GM12878 (cell line): ENCODE measurements at regions not wholly inside any gene's neighbourhood (a gene's known extent, or its start where the extent isn't known, plus 50 kb on each side); places are given as distances from the start of the nearest gene placed in this dataset.

Experiments used
- ATAC-seq: fragments of 200-7000 bp; cut with Tn5 transposase; 3 replicates; pipeline ENCODE4 v1.9.1; 2020; ENCODE audit warnings: mild to moderate bottlenecking, moderate library complexity
- BruUV-seq: library from RNA; stranded (reverse); fragments of 400-500 nt; replicated peaks from 2 replicates; lab custom pipeline; 2021; lab: Mats Ljungman, UMichigan
- CTCF ChIA-PET: fragments of 300-600 bp; sonication (Branson Sonifier 250); formaldehyde crosslinking; extraction: SDS; loops from one replicate; lab custom pipeline; 2021; ENCODE audit warnings: inconsistent platforms; lab: Yijun Ruan, JAX
- POLR2A ChIA-PET: fragments of 350-600 bp; formaldehyde crosslinking; extraction: SDS; loops from one replicate; lab custom pipeline; 2021; ENCODE audit warnings: inconsistent platforms; lab: Charles Lee
- RAD21 ChIA-PET: fragments of 300-600 bp; sonication (Branson Sonifier 250); formaldehyde crosslinking; loops from one replicate; lab custom pipeline; 2023; ENCODE audit warnings: antibody characterized with exemption; ENCODE audit not compliant: unreplicated experiment; lab: Charles Lee
- SMC1A ChIA-PET: fragments of 300-600 bp; sonication (Branson Sonifier 250); formaldehyde crosslinking; loops from one replicate; lab custom pipeline; 2023; ENCODE audit not compliant: unreplicated experiment, uncharacterized antibody; lab: Charles Lee
- DNase-seq: peaks from one replicate; pipeline ENCODE4 v3.0.0-alpha.2; 2011; ENCODE audit warnings: low read depth, low spot score
- FAIRE-seq: peaks from 3 replicates; lab custom pipeline; 2011; peaks lifted over from hg19 to GRCh38; lab: Jason Lieb, UNC
- H2AFZ ChIP-seq: 2 replicates; pipeline ENCODE4 v1.6.0; 2011; ENCODE audit warnings: low read depth, low read length, control low read depth; ENCODE audit not compliant: control insufficient read depth
- H3K27ac ChIP-seq: 2 replicates; pipeline ENCODE4 v1.5.1; 2011; ENCODE audit warnings: control low read depth; ENCODE audit not compliant: control insufficient read depth, insufficient read depth
- H3K27me3 ChIP-seq, 2 experiments: replicated peaks in 1 of 2; 2 replicates each; pipeline versions ENCODE4 v1.6.0 to v1.6.1; 2011; ENCODE audit warnings: low read length in 1 of 2; ENCODE audit not compliant: control insufficient read depth in 2 of 2, insufficient read depth in 2 of 2
- H3K36me3 ChIP-seq, 2 experiments: 2 replicates each; pipeline ENCODE4 v1.5.1; 2011; ENCODE audit warnings: low read length in 1 of 2; ENCODE audit not compliant: control insufficient read depth in 2 of 2, insufficient read depth in 2 of 2
- H3K4me1 ChIP-seq: 2 replicates; pipeline ENCODE4 v1.6.1; 2011; ENCODE audit warnings: mild to moderate bottlenecking, low read length, moderate library complexity, mixed read lengths; ENCODE audit not compliant: control insufficient read depth, insufficient read depth
- H3K4me2 ChIP-seq: 2 replicates; pipeline ENCODE4 v1.6.0; 2011; ENCODE audit warnings: control low read depth; ENCODE audit not compliant: control insufficient read depth, insufficient read depth
- H3K4me3 ChIP-seq: fragments of 200-600 bp; sonication (generic); 2 replicates; pipeline ENCODE4 v1.5.1; 2016
- H3K79me2 ChIP-seq: 2 replicates; pipeline ENCODE4 v1.6.0; 2011; ENCODE audit warnings: low read length; ENCODE audit not compliant: control insufficient read depth, insufficient read depth
- H3K9ac ChIP-seq: 2 replicates; pipeline ENCODE4 v1.8.0; 2011; ENCODE audit warnings: low read length, control low read depth, mixed read lengths; ENCODE audit not compliant: control insufficient read depth, insufficient read depth
- H3K9me3 ChIP-seq: replicated peaks from 3 replicates; pipeline ENCODE4 v1.5.1; 2011; ENCODE audit warnings: mild to moderate bottlenecking, low read length; ENCODE audit not compliant: control insufficient read depth, insufficient read depth
- H4K20me1 ChIP-seq: 2 replicates; pipeline ENCODE4 v1.6.0; 2011; ENCODE audit not compliant: control insufficient read depth, insufficient read depth
- ATF7 ChIP-seq: fragments of 450-650 bp; IDR thresholded peaks from 2 replicates; pipeline ENCODE4 v1.6.1; 2016; ENCODE audit warnings: low read depth, mild to moderate bottlenecking
- CBX3 ChIP-seq: fragments of 200-600 bp; sonication (generic); IDR thresholded peaks from 2 replicates; pipeline ENCODE4 v1.6.1; 2016; ENCODE audit warnings: low read depth, borderline replicate concordance
- ESRRA ChIP-seq: IDR thresholded peaks from 2 replicates; pipeline ENCODE4 v1.6.1; 2012; ENCODE audit warnings: mild to moderate bottlenecking, low read length, improper control_type of control experiment
- MXI1 ChIP-seq: fragments of 150-350 bp; IDR thresholded peaks from 2 replicates; pipeline ENCODE4 v1.6.1; 2011; ENCODE audit warnings: low read depth, mild to moderate bottlenecking, inconsistent platforms, low read length, improper control_type of control experiment
- MYB ChIP-seq: fragments of 150-350 bp; IDR thresholded peaks from 2 replicates; pipeline ENCODE4 v1.6.1; 2014; ENCODE audit warnings: mild to moderate bottlenecking, low read depth, low read length, borderline replicate concordance
- PAX5 ChIP-seq: IDR thresholded peaks from 2 replicates; pipeline ENCODE4 v1.6.1; 2011; ENCODE audit warnings: low read depth, low read length, borderline replicate concordance
- RAD21 ChIP-seq: IDR thresholded peaks from 2 replicates; pipeline ENCODE4 v1.6.1; 2011; ENCODE audit warnings: mild to moderate bottlenecking, low read depth, low read length, moderate library complexity; ENCODE audit not compliant: insufficient read depth
- TBL1XR1 ChIP-seq: IDR thresholded peaks from 2 replicates; pipeline ENCODE4 v1.6.1; 2012; ENCODE audit warnings: low read depth, low read length, improper control_type of control experiment
- YBX1 ChIP-seq: fragments of 450-650 bp; IDR thresholded peaks from 2 replicates; pipeline ENCODE4 v1.6.1; 2016; ENCODE audit warnings: antibody characterized with exemption
- ZBTB33 ChIP-seq: fragments of 450-650 bp; IDR thresholded peaks from 2 replicates; pipeline ENCODE4 v1.6.1; 2017; ENCODE audit warnings: mild to moderate bottlenecking
- ZNF622 ChIP-seq: fragments of 450-650 bp; IDR thresholded peaks from 2 replicates; pipeline ENCODE4 v1.6.1; 2017; ENCODE audit warnings: mild to moderate bottlenecking, inconsistent platforms
- ZSCAN29 ChIP-seq: fragments of 450-650 bp; IDR thresholded peaks from 2 replicates; pipeline ENCODE4 v1.6.1; 2017; ENCODE audit warnings: mild to moderate bottlenecking, moderate library complexity
- WGBS: methylation state at CpG from one replicate; pipeline ENCODE4 v1.1.6; 2016; ENCODE audit warnings: low lambda C conversion rate; ENCODE audit not compliant: insufficient replicate concordance, insufficient coverage; ENCODE audit errors: missing lambda C conversion rate; 5-methylcytosine and 5-hydroxymethylcytosine counted together
- in situ Hi-C: fragments of 300-500 bp; cut with MboI; formaldehyde crosslinking; loops from 9 replicates; pipeline ENCODE4 v1.14.3; 2018; ENCODE audit warnings: mixed read lengths
- intact Hi-C: fragments of 100-400 bp; cut with micrococcal nuclease; formaldehyde crosslinking; loops from one replicate; pipeline ENCODE4 v1.14.2; 2022; ENCODE audit not compliant: unreplicated experiment
- TF ChIP-seq, protein P1 (sequence below): IDR thresholded peaks from 2 replicates; pipeline ENCODE4 v1.6.1; 2011; ENCODE audit warnings: borderline replicate concordance, low read depth, mild to moderate bottlenecking, moderate library complexity, low read length; ENCODE audit not compliant: insufficient read depth, poor library complexity, severe bottlenecking
- TF ChIP-seq, protein P2 (sequence below): fragments of 450-650 bp; formaldehyde crosslinking; IDR thresholded peaks from 2 replicates; pipeline ENCODE4 v1.5.0; 2022; ENCODE audit warnings: mild to moderate bottlenecking, missing genetic modification characterization

DNA sequence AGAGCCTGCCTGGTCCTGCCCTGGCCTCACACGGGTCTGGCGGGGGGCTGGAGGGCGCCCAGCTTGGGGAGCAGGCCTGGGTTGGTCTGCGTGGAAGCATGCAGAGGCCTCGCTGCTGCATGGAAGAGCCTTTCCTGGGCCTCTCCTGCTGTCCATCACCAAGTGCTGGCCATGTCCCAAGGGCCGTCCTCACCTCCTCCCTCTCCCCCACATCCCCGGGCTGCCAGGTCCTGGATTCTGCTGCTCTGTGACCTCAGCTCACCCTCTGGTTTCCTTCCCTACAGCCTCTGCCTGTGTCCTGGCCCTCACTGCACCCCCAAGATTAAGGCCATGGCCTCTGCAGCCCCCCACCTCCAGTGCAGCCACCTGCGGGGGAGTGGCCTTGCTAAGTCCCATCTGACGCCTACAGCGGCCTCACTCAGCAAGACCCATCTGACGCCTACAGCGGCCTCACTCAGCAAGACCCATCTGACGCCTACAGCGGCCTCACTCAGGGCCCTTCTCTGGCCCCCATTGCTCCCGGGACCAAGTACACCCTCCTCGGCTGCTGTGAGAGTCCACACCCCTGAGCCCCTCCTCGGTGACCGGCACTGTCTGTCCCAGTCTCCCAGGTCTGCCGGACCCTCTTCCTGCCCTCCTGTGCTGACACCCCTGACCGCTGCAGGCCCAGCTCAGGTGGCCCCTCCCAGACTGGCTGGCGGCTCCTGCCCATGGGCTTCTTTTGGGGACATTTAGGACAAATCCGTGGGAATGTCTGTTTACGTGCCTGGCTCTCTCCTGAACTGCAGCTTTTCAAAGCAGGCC, 119.5 kb upstream of the B3GAT1 start:
- SMC1A ChIA-PET: no interaction called here
- Histone ChIP-seq H3K4me3 (no peak overlapping the region), H2AFZ (no peak overlapping the region), H3K36me3 (no peaks in the 10 kb centered on the region), H3K79me2 (no peaks in the 10 kb centered on the region), H4K20me1 (no peaks in the 10 kb centered on the region; the same call in 1 of the 2 replicates), H3K4me1 (no peaks in the 10 kb centered on the region), H3K27me3 (peaks cover 0 to 2% of the 10 kb centered on the region in 2 experiments; a peak in 2 of 4 replicates), H3K9ac (no peak overlapping the region), H3K4me2 (no peak overlapping the region), H3K9me3 (no peaks in the 10 kb centered on the region), H3K27ac (no peak overlapping the region)
- intact Hi-C loops: no loop called here
- CTCF ChIA-PET: interaction anchor here (0.7 kb wide), 1 partner anchor 93 kb away, joined by 3 read pairs; no protein-coding TSS in a partner anchor
- BruUV-seq: no TSS peak
- ATAC-seq (no peak), DNase-seq (no peak), FAIRE-seq (no peak)
- POLR2A ChIA-PET: no interaction called here
- RAD21 ChIA-PET: no interaction called here
- 34% methylated on average over 21 of the region's 23 CpGs for WGBS
- in situ Hi-C loops: no loop called here
- TF ChIP-seq MXI1 (no peak), ZBTB33 (no peak), YBX1 (no peak), ZSCAN29 (no peak), ATF7 (no peak), PAX5 (no peak), CBX3 (no peak), TBL1XR1 (no peak), MYB (no peak), ESRRA (no peak), ZNF622 (no peak), RAD21 (no peak)
- TF ChIP-seq, protein P1, sequence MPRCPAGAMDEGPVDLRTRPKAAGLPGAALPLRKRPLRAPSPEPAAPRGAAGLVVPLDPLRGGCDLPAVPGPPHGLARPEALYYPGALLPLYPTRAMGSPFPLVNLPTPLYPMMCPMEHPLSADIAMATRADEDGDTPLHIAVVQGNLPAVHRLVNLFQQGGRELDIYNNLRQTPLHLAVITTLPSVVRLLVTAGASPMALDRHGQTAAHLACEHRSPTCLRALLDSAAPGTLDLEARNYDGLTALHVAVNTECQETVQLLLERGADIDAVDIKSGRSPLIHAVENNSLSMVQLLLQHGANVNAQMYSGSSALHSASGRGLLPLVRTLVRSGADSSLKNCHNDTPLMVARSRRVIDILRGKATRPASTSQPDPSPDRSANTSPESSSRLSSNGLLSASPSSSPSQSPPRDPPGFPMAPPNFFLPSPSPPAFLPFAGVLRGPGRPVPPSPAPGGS: no peak
- TF ChIP-seq, protein P2, sequence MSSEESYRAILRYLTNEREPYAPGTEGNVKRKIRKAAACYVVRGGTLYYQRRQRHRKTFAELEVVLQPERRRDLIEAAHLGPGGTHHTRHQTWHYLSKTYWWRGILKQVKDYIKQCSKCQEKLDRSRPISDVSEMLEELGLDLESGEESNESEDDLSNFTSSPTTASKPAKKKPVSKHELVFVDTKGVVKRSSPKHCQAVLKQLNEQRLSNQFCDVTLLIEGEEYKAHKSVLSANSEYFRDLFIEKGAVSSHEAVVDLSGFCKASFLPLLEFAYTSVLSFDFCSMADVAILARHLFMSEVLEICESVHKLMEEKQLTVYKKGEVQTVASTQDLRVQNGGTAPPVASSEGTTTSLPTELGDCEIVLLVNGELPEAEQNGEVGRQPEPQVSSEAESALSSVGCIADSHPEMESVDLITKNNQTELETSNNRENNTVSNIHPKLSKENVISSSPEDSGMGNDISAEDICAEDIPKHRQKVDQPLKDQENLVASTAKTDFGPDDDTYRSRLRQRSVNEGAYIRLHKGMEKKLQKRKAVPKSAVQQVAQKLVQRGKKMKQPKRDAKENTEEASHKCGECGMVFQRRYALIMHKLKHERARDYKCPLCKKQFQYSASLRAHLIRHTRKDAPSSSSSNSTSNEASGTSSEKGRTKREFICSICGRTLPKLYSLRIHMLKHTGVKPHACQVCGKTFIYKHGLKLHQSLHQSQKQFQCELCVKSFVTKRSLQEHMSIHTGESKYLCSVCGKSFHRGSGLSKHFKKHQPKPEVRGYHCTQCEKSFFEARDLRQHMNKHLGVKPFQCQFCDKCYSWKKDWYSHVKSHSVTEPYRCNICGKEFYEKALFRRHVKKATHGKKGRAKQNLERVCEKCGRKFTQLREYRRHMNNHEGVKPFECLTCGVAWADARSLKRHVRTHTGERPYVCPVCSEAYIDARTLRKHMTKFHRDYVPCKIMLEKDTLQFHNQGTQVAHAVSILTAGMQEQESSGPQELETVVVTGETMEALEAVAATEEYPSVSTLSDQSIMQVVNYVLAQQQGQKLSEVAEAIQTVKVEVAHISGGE (CRISPR knock-in tag): no peak
